Caki2 (cell line): ENCODE measurements at regions not wholly inside any gene's neighbourhood (a gene's known extent, or its start where the extent isn't known, plus 50 kb on each side); places are given as distances from the start of the nearest gene placed in this dataset.

Experiments used
- DNase-seq: peaks from one replicate; pipeline ENCODE4 v3.0.0-alpha.2; 2015; ENCODE audit warnings: low read depth
- in situ Hi-C: cut with HindIII; loops from 2 replicates; pipeline ENCODE4 v1.10.0; 2016; ENCODE audit warnings: low sequenced_read_pairs, low pct_unique_long_range_greater_than_20kb, mixed read lengths

GRCh38 chr10:78913219-78914059 is 155.3 kb upstream of the ZMIZ1 start:
- no peak for DNase-seq
- in situ Hi-C loops: no loop called here

DNA sequence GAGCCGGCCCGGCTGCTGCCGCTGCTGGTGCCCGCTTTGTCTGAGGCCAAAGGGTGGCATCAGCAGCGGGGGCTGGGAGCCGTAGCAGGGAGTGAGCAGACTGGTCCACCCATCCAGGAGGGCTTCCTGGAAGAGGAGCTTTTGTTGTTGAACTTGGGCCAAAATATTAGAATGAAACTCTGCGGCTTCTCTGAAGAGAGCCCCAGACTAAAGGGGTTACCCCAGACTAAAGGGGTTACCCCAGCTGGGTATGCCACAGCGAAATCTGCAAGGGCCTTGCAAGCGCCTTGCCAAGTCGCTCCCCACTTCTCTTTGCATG is 154.7 kb upstream of the ZMIZ1 start:
- DNase-seq: no peak
- in situ Hi-C loops: no loop called here

- in situ Hi-C loops: no loop called here
Observed at GRCh38 chr10:78914502-78915189, 154.1 kb upstream of the ZMIZ1 start.

GRCh38 chr10:78915190-78915518 is 153.6 kb upstream of the ZMIZ1 start:
- in situ Hi-C loops: no loop called here
- no peak for DNase-seq

More at GRCh38 chr10:78914502-78915189, 154.1 kb upstream of the ZMIZ1 start:
- no peak for DNase-seq

DNA sequence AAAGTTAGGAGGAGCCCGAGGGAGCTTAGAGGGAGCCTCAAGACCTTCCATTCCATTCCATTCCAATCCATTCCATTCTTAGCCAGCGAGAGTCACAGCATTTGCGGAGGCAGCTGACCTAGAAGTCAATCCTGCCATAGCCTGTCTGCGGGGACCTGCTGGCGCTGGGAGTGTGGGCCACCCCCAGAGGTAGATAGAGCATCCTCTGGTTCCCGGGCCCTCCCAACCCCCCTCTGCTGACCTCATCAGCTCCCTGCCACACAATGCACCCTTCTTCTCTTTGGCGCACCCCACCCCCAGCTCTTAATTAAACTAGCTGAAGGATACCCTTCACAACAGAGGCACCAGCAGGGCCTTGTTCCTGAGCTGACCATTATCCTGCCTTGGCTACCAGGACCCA is 152.5 kb upstream of the ZMIZ1 start:
- in situ Hi-C loops: no loop called here
- no peak for DNase-seq

- DNase-seq: no peak
- in situ Hi-C loops: no loop called here
Observed at GRCh38 chr10:78919181-78919966, 149.4 kb upstream of the ZMIZ1 start.

DNA sequence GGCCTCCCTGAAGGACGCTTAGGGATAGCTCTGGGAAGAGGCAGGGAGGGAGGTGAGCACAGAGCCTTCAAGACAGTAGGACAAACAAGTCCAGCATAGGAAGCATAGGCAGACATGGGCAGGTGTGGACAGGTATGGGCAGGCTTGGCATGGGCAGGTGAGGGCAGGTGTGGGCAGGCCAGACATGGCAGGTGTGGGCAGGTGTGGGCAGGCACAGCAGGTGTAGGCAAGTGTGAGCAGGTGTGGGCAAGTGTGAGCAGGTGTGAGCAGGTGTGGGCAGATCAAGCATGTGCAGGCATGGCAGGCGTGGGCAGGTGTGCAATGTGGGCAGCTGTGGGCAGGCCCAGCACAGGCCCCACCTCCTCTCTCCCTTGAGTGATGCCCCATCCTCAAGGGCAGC is 148.8 kb upstream of the ZMIZ1 start:
- in situ Hi-C loops: no loop called here
- no peak for DNase-seq

DNA sequence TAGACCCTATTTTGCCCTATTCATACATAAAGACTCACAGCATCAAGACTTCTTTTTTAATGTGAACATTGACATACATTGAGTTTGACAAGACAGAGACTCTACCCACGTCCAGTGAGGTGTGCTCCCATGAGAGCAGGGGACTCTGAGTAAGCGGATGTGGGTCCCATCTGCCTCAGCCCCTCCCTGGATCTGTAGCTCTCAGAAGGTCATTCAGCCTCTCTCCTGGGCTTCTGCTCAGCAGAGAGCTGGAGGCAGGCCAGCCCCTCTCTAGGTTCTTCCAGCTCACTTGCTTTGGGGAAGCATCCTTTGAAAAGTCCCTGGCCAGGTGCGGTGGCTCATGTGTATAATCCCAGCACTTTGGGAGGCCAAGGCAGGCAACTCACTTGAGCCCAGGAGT is 146.9 kb upstream of the ZMIZ1 start:
- in situ Hi-C loops: no loop called here
- DNase-seq: no peak

- in situ Hi-C loops: no loop called here
Observed at GRCh38 chr10:78923647-78924318, 145.0 kb upstream of the ZMIZ1 start.

GRCh38 chr10:78924319-78925003 is 144.3 kb upstream of the ZMIZ1 start:
- in situ Hi-C loops: no loop called here
- no peak for DNase-seq

More at GRCh38 chr10:78923647-78924318, 145.0 kb upstream of the ZMIZ1 start:
- no peak for DNase-seq

GRCh38 chr10:78925275-78925674 is 143.5 kb upstream of the ZMIZ1 start:
- in situ Hi-C loops: no loop called here

DNA sequence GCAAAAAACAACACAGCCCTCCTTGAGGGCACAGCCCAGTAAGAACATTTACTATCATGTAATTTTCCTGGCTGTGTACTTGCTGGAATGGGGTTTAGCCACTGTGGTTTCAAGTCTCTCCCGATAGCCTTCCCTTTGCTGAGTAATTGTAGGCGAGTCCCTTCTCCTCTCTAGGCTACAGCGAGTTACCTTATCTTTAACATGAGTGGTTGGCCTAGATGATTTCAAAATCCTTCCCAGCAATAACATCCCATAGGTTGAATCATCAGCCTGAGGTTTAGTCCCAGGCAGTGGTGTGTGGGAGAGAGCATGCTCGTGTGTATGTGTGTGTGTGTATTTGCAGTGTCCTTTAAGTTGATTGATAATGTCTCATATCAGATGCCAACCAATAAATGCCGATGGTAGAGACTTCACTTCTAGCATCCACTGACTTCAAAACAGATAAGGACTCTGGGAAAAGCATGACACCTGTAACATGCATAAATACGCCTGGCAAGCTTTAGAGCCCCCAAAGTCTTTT is 142.9 kb upstream of the ZMIZ1 start:
- in situ Hi-C loops: no loop called here
- peak; percentile 81 for DNase-seq

More at GRCh38 chr10:78925275-78925674, 143.5 kb upstream of the ZMIZ1 start:
- peak; percentile 10 for DNase-seq

DNA sequence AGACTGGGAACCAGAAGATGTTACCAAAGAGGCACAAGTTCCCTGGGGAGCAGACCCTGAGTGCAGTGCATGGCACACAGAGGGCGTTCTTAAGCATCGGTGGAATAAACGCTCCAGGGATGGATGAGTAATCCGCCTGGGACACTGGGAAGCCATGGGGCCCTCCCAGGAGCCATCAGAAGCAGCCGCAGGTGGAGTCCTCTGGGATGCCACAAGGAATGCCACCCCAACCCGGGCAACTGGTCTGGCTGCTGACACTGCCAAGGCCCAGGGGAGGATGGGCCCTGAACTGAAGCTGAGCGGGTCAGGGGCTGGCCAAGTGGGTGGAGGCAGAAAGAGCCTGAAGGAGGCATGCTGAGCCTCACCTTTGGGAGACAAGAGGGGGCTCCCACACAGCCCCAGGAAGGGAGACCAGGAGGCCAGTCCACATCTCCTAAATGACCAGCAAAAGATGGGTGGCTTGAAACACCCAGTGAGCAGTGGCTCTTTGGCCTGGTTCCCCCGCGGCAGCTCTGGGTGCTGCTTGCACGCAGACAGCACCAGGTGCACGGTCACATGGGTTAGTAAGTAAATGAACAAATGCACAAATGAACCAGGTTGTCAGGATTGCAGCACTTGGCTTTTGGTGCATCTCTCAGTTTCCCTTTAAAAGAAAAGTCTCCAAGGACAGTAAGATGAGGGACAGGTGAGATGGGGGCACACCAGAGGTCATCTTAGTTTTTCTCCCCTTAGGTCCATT is 141.3 kb upstream of the ZMIZ1 start:
- no peak for DNase-seq
- in situ Hi-C loops: no loop called here

DNA sequence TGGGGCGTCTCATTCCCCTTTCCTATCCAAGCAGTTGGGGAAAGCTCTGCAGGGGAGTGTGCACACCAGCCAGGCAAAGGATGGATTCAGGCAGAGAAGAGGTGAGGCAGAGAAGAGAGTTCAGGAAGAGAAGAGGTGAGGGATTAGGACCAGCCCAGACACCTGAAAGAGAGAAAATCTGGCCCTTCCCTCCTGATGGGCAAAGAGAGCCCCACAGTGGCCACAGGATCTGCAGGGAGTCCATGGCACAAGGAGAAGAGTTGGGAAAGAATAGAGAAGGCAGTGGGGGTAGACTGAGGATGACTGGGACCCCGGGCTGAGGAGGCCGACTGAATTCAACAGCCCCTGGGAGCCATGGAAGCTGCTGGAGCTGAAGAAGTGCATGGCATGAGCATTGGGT is 140.4 kb upstream of the ZMIZ1 start:
- in situ Hi-C loops: no loop called here

DNA sequence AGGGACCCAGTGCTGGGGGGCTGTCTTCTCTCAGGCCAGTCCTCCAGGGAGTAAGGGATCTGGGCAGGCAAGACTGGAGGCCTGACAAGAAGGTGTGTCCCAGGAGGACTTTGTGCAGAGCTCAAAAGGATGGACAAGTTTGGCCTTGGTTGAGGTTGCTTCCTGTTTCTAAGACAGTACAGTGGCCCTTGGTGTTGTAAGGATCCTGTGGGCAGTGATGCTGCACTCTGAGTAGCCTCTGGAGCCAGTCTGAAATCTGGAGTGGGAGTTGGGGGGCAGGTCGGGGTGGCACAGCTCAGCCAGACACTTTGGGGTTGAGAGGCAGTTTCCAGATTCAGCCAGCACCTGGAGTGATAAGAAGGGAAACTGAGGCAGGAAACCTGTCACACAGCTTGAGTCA is 139.2 kb upstream of the ZMIZ1 start:
- in situ Hi-C loops: no loop called here
- DNase-seq: no peak

More for the DNA sequence above, 140.4 kb upstream of the ZMIZ1 start:
- no peak for DNase-seq

DNA sequence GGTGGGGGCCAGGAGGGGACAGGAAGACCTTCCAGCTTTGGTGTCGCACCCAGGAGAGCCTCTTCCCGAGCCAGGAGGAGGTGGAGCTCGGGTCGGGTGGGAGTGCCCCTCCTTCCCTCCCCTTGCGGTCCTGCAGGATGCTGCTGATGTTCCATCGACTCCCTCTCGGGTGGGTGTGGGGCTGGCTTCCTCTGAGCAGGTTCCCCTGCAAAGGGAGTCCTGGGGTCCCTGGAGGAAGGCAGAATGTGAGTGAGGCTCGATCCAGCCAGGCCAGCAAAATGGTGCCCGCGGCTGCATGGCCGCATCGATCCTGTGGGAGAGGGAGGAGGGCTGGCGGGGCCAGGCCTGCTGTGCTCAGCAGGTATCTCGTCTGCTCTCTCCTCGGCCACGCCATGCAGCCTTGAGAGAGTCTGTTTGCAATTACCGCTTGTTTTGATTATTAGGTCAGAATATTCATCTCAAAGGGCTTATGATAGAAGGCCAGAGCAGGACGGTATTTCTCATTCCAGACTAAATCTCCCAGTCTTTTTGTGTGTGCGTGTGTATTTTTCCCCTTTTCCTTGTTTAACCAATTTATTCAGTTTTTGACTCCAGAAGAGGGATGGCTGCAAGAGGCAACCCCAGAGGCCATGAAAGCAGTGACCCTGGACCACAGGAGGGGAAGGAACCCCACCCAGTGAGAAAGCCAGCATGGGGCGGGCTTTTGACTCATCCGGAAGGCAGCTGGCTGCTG is 137.3 kb upstream of the ZMIZ1 start:
- DNase-seq: peak; percentile 90
- in situ Hi-C loops: no loop called here

- in situ Hi-C loops: no loop called here
- no peak for DNase-seq
Observed at GRCh38 chr10:78932054-78932386, 136.7 kb upstream of the ZMIZ1 start.
